Activated naive CD4-positive, alpha-beta T cell treated with anti-CD3 and anti-CD28 coated beads, Interleukin-2, amount 50 U/mL, for 72 hours (primary cell): ENCODE measurements at regions not wholly inside any gene's neighbourhood (a gene's known extent, or its start where the extent isn't known, plus 50 kb on each side); places are given as distances from the start of the nearest gene placed in this dataset.

Source experiments
- ATAC-seq, 2 donors: fragments of 150-1000 bp; cut with Tn5 transposase; 2 replicates each; pipeline ENCODE4 v1.10.0; 2021; ENCODE audit warnings: mild to moderate bottlenecking in 2 of 2, moderate library complexity in 2 of 2
- DNase-seq, 2 donors: peaks; one replicate each; pipeline ENCODE4 v3.0.0; 2021 to 2022; ENCODE audit warnings: low spot score in 2 of 2
- H3K27ac Mint-ChIP-seq, 2 donors: one replicate each; pipeline ENCODE4 v1.8.0; 2022; ENCODE audit warnings: mild to moderate bottlenecking in 2 of 2, mixed read lengths in 2 of 2
- H3K36me3 Mint-ChIP-seq, 2 donors: one replicate each; pipeline ENCODE4 v1.8.0; 2022; ENCODE audit warnings: mixed read lengths in 2 of 2
- H3K9me3 Mint-ChIP-seq, 2 donors: one replicate each; pipeline ENCODE4 v1.8.0; 2022; ENCODE audit warnings: mixed read lengths in 2 of 2

GRCh38 chr10:78856421-78856820 lies 212.3 kb upstream of the ZMIZ1 start:
- DNase-seq (no peak), ATAC-seq (no peak)
- no peaks in the 10 kb centered on the region for H3K9me3 Mint-ChIP-seq
- H3K27ac Mint-ChIP-seq, result no peak overlapping the region
- H3K36me3 Mint-ChIP-seq, result no peaks in the 10 kb centered on the region

GRCh38 chr10:78857193-78857592 lies 211.6 kb upstream of the ZMIZ1 start:
- Mint-ChIP-seq H3K27ac (no peak overlapping the region), H3K36me3 (no peaks in the 10 kb centered on the region), H3K9me3 (no peaks in the 10 kb centered on the region)
- no peak for DNase-seq
- no peak for ATAC-seq

GRCh38 chr10:78859266-78859665 lies 209.5 kb upstream of the ZMIZ1 start:
- ATAC-seq (no peak), DNase-seq (no peak)
- Mint-ChIP-seq H3K9me3 (no peaks in the 10 kb centered on the region), H3K27ac (no peak overlapping the region), H3K36me3 (no peaks in the 10 kb centered on the region)

GRCh38 chr10:78859769-78860168 lies 209.0 kb upstream of the ZMIZ1 start:
- DNase-seq (no peak), ATAC-seq (no peak)
- Mint-ChIP-seq H3K9me3 (no peaks in the 10 kb centered on the region), H3K27ac (no peak overlapping the region), H3K36me3 (no peaks in the 10 kb centered on the region)

- no peaks in the 10 kb centered on the region for H3K9me3 Mint-ChIP-seq
- H3K27ac Mint-ChIP-seq, result no peak overlapping the region
- DNase-seq, result no peak
- ATAC-seq, result no peak
- H3K36me3 Mint-ChIP-seq, result no peaks in the 10 kb centered on the region
Measured at GRCh38 chr10:78860260-78860914, 208.4 kb upstream of the ZMIZ1 start.

GRCh38 chr10:78861529-78862327 lies 207.0 kb upstream of the ZMIZ1 start:
- DNase-seq, result no peak
- ATAC-seq, result no peak
- Mint-ChIP-seq H3K9me3 (no peaks in the 10 kb centered on the region), H3K36me3 (no peaks in the 10 kb centered on the region), H3K27ac (no peak overlapping the region)

- Mint-ChIP-seq H3K36me3 (no peaks in the 10 kb centered on the region), H3K9me3 (no peaks in the 10 kb centered on the region), H3K27ac (no peak overlapping the region)
- DNase-seq (no peak), ATAC-seq (no peak)
Measured at GRCh38 chr10:78862328-78862640, 206.5 kb upstream of the ZMIZ1 start.

GRCh38 chr10:78863140-78863905 lies 205.4 kb upstream of the ZMIZ1 start:
- DNase-seq (no peak), ATAC-seq (no peak)
- Mint-ChIP-seq H3K9me3 (no peaks in the 10 kb centered on the region), H3K27ac (no peak overlapping the region), H3K36me3 (no peaks in the 10 kb centered on the region)

- Mint-ChIP-seq H3K27ac (no peak overlapping the region), H3K36me3 (no peaks in the 10 kb centered on the region), H3K9me3 (no peaks in the 10 kb centered on the region)
- ATAC-seq (no peak), DNase-seq (no peak)
Measured at GRCh38 chr10:78863906-78864239, 204.9 kb upstream of the ZMIZ1 start.

- ATAC-seq, result no peak
- H3K36me3 Mint-ChIP-seq, result no peaks in the 10 kb centered on the region
Measured at GRCh38 chr10:78864761-78865537, 203.8 kb upstream of the ZMIZ1 start.

GRCh38 chr10:78865538-78865875 lies 203.3 kb upstream of the ZMIZ1 start:
- no peak for ATAC-seq
- Mint-ChIP-seq H3K36me3 (no peaks in the 10 kb centered on the region), H3K9me3 (no peaks in the 10 kb centered on the region), H3K27ac (no peak overlapping the region)
- no peak for DNase-seq

More at GRCh38 chr10:78864761-78865537, 203.8 kb upstream of the ZMIZ1 start:
- Mint-ChIP-seq H3K27ac (no peak overlapping the region), H3K9me3 (no peaks in the 10 kb centered on the region)
- no peak for DNase-seq

- H3K27ac Mint-ChIP-seq, result no peak overlapping the region
- DNase-seq (no peak), ATAC-seq (no peak)
- H3K9me3 Mint-ChIP-seq, result no peaks in the 10 kb centered on the region
- H3K36me3 Mint-ChIP-seq, result no peaks in the 10 kb centered on the region
Measured at GRCh38 chr10:78865931-78866717, 202.6 kb upstream of the ZMIZ1 start.

- no peak overlapping the region for H3K27ac Mint-ChIP-seq
- H3K9me3 Mint-ChIP-seq, result no peaks in the 10 kb centered on the region
- no peak for DNase-seq
- no peaks in the 10 kb centered on the region for H3K36me3 Mint-ChIP-seq
- no peak for ATAC-seq
Measured at GRCh38 chr10:78866731-78867554, 201.8 kb upstream of the ZMIZ1 start.

GRCh38 chr10:78867555-78867939 lies 201.2 kb upstream of the ZMIZ1 start:
- no peak for DNase-seq
- H3K36me3 Mint-ChIP-seq, result no peaks in the 10 kb centered on the region
- no peak overlapping the region for H3K27ac Mint-ChIP-seq
- ATAC-seq, result no peak
- no peaks in the 10 kb centered on the region for H3K9me3 Mint-ChIP-seq

- Mint-ChIP-seq H3K9me3 (no peaks in the 10 kb centered on the region), H3K36me3 (no peaks in the 10 kb centered on the region)
- DNase-seq, result no peak
Measured at GRCh38 chr10:78868048-78868447, 200.7 kb upstream of the ZMIZ1 start.

GRCh38 chr10:78868456-78868855 lies 200.3 kb upstream of the ZMIZ1 start:
- Mint-ChIP-seq H3K27ac (no peak overlapping the region), H3K36me3 (no peaks in the 10 kb centered on the region), H3K9me3 (no peaks in the 10 kb centered on the region)
- ATAC-seq (no peak), DNase-seq (no peak)

More at GRCh38 chr10:78868048-78868447, 200.7 kb upstream of the ZMIZ1 start:
- no peak overlapping the region for H3K27ac Mint-ChIP-seq
- ATAC-seq, result no peak
